ENCODE measurements at regions not wholly inside any gene's neighbourhood (a gene's known extent, or its start where the extent isn't known, plus 50 kb on each side); places are given as distances from the start of the nearest gene placed in this dataset.

- H2AFZ ChIP-seq (ENCODE audit: insufficient read depth, low read depth, low read length, poor library complexity, severe bottlenecking) = no peak overlapping the region
- WGBS (ENCODE audit: insufficient coverage) = no CpG with 5 or more reads among the region's 6 CpGs
- no peak overlapping the region for H3K4me3 Mint-ChIP-seq
- no peak for TF ChIP-seq EZH2 (IDR thresholded peaks at IDR 0.05; ENCODE audit: borderline replicate concordance, insufficient read depth, low read depth, low read length, poor library complexity, severe bottlenecking)
- no peak for TF ChIP-seq CTCF (IDR thresholded peaks at IDR 0.05)
- no peaks in the 10 kb centered on the region for H3K27me3 ChIP-seq (replicated peaks in 1 of 4; ENCODE audit: control extremely low read depth in 1 of 4, control insufficient read depth in 3 of 4, insufficient read depth in 4 of 4, low read length in 3 of 4)
- H3K27ac Mint-ChIP-seq = no peak overlapping the region
- no peak overlapping the region for H3K4me3 ChIP-seq (ENCODE audit: control extremely low read depth in 1 of 5, extremely low read depth in 1 of 5, insufficient read depth in 1 of 5, low read depth in 2 of 5, low read length in 4 of 5)
- H3K79me2 ChIP-seq (ENCODE audit: control insufficient read depth, insufficient read depth, low read length) = no peaks in the 10 kb centered on the region
- POLR2A ChIA-PET = no interaction called here
- DNase-seq (no peak), ATAC-seq (ENCODE audit: low read depth) (no peak)
- no peaks in the 10 kb centered on the region for H3K4me1 Mint-ChIP-seq
- no peak overlapping the region for H3K27ac ChIP-seq (ENCODE audit: low read length in 2 of 2)
- H3K9me3 ChIP-seq (ENCODE audit: control extremely low read depth in 1 of 3, control insufficient read depth in 2 of 3, insufficient read depth in 1 of 3, low read length in 2 of 3) = peaks cover 0 to 13% (median 0%) of the 10 kb centered on the region in 3 donors
- H3K27me3 Mint-ChIP-seq = peaks cover 4% of the 10 kb centered on the region
- no peak overlapping the region for H3K4me2 ChIP-seq (replicated peaks; ENCODE audit: low read depth, low read length, poor library complexity, severe bottlenecking)
- H3K36me3 ChIP-seq (replicated peaks in 1 of 2; ENCODE audit: control extremely low read depth in 1 of 2, control insufficient read depth in 1 of 2, extremely low read depth in 1 of 2, insufficient read depth in 2 of 2, low read length in 1 of 2) = no peaks in the 10 kb centered on the region
- intact Hi-C loops (cut with micrococcal nuclease) = no loop called here
- H4K20me1 ChIP-seq (ENCODE audit: control insufficient read depth, insufficient read depth, low read length, poor library complexity, severe bottlenecking) = no peaks in the 10 kb centered on the region
- CTCF ChIA-PET = no interaction called here
- H3K9ac ChIP-seq (ENCODE audit: low read length) = no peak overlapping the region
- no peaks in the 10 kb centered on the region for H3K4me1 ChIP-seq (ENCODE audit: control insufficient read depth in 2 of 2, insufficient read depth in 2 of 2, low read length in 2 of 2)
- H3K9me3 Mint-ChIP-seq (ENCODE audit: insufficient read depth) = peaks cover 4% of the 10 kb centered on the region
Measured at GRCh38 chr1:5568321-5568720, 423.9 kb downstream of the NPHP4 start.

DNA sequence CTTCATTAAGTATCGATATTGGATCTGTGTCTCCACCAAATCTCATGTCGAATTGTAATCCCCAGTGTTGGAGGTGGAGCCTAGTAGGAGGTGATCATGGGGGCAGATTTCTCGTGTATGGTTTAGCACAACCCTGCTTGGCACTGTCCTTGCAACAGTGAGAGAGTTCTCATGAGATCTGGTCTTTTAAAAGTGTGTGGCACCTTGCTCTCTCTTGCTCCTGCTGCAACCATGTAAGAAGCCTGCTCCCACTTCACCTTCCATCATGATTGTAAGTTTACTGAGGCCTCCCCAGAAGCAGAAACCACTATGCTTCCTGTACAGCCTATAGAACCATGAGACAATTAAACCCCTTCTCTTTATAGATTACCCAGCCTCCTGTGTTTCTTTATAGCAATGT is 424.4 kb downstream of the NPHP4 start:
- H3K27ac ChIP-seq (ENCODE audit: low read length in 2 of 2) = no peak overlapping the region
- no peak overlapping the region for H3K4me3 Mint-ChIP-seq
- H3K27ac Mint-ChIP-seq = no peak overlapping the region
- no peaks in the 10 kb centered on the region for H3K4me1 ChIP-seq (ENCODE audit: control insufficient read depth in 2 of 2, insufficient read depth in 2 of 2, low read length in 2 of 2)
- 69% methylated on average over 3 of the region's 3 CpGs for WGBS (ENCODE audit: insufficient coverage)
- no peak overlapping the region for H2AFZ ChIP-seq (ENCODE audit: insufficient read depth, low read depth, low read length, poor library complexity, severe bottlenecking)
- DNase-seq (no peak), ATAC-seq (ENCODE audit: low read depth) (no peak)
- H3K4me2 ChIP-seq (replicated peaks; ENCODE audit: low read depth, low read length, poor library complexity, severe bottlenecking) = no peak overlapping the region
- peaks cover 4% of the 10 kb centered on the region for H3K9me3 Mint-ChIP-seq (ENCODE audit: insufficient read depth)
- peaks cover 0 to 13% (median 0%) of the 10 kb centered on the region in 3 donors for H3K9me3 ChIP-seq (ENCODE audit: control extremely low read depth in 1 of 3, control insufficient read depth in 2 of 3, insufficient read depth in 1 of 3, low read length in 2 of 3)
- H3K27me3 Mint-ChIP-seq = peaks cover 4% of the 10 kb centered on the region
- no peaks in the 10 kb centered on the region for H3K27me3 ChIP-seq (replicated peaks in 1 of 4; ENCODE audit: control extremely low read depth in 1 of 4, control insufficient read depth in 3 of 4, insufficient read depth in 4 of 4, low read length in 3 of 4)
- H4K20me1 ChIP-seq (ENCODE audit: control insufficient read depth, insufficient read depth, low read length, poor library complexity, severe bottlenecking) = no peaks in the 10 kb centered on the region
- no peaks in the 10 kb centered on the region for H3K4me1 Mint-ChIP-seq
- no peak overlapping the region for H3K9ac ChIP-seq (ENCODE audit: low read length)
- no peaks in the 10 kb centered on the region for H3K79me2 ChIP-seq (ENCODE audit: control insufficient read depth, insufficient read depth, low read length)
- CTCF ChIA-PET = no interaction called here
- no peak overlapping the region for H3K4me3 ChIP-seq (ENCODE audit: control extremely low read depth in 1 of 5, extremely low read depth in 1 of 5, insufficient read depth in 1 of 5, low read depth in 2 of 5, low read length in 4 of 5)
- H3K36me3 ChIP-seq (replicated peaks in 1 of 2; ENCODE audit: control extremely low read depth in 1 of 2, control insufficient read depth in 1 of 2, extremely low read depth in 1 of 2, insufficient read depth in 2 of 2, low read length in 1 of 2) = no peaks in the 10 kb centered on the region
- POLR2A ChIA-PET = no interaction called here
- TF ChIP-seq CTCF (IDR thresholded peaks at IDR 0.05) (no peak), EZH2 (IDR thresholded peaks at IDR 0.05; ENCODE audit: borderline replicate concordance, insufficient read depth, low read depth, low read length, poor library complexity, severe bottlenecking) (no peak)
- intact Hi-C loops (cut with micrococcal nuclease) = no loop called here
